ENCODE measurements at regions not wholly inside any gene's neighbourhood (a gene's known extent, or its start where the extent isn't known, plus 50 kb on each side); places are given as distances from the start of the nearest gene placed in this dataset.

DNA sequence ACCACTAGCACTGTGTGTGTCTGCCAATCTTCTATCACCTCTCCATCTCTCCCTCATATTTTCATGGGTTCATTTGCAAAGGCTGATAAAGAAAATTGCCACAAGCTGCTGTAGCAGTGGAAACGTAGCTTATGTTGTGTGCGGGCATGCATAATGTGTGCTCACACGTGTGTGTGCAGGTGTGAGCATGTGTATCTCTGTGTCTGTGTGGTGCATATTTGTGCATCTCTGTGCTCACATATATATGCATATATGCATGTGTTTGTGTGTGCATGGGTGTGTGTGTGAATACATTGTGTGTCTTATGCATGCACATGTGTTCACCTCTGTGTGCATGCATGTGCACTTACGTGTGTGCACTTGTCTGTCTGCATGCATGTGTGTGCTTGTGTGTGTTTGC lies 181.8 kb upstream of the UBL3 start:
- peaks cover 1% of the 10 kb centered on the region; the same call in 2 of the 3 replicates for H3K4me1 Mint-ChIP-seq
- no peaks in the 10 kb centered on the region; the same call in 2 of the 3 replicates for H3K9me3 Mint-ChIP-seq
- DNase-seq (ENCODE audit: low spot score): no peak
- TF ChIP-seq, protein P1, sequence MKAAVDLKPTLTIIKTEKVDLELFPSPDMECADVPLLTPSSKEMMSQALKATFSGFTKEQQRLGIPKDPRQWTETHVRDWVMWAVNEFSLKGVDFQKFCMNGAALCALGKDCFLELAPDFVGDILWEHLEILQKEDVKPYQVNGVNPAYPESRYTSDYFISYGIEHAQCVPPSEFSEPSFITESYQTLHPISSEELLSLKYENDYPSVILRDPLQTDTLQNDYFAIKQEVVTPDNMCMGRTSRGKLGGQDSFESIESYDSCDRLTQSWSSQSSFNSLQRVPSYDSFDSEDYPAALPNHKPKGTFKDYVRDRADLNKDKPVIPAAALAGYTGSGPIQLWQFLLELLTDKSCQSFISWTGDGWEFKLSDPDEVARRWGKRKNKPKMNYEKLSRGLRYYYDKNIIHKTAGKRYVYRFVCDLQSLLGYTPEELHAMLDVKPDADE (IDR thresholded peaks at IDR 0.05): no peak
- TF ChIP-seq, protein P2, sequence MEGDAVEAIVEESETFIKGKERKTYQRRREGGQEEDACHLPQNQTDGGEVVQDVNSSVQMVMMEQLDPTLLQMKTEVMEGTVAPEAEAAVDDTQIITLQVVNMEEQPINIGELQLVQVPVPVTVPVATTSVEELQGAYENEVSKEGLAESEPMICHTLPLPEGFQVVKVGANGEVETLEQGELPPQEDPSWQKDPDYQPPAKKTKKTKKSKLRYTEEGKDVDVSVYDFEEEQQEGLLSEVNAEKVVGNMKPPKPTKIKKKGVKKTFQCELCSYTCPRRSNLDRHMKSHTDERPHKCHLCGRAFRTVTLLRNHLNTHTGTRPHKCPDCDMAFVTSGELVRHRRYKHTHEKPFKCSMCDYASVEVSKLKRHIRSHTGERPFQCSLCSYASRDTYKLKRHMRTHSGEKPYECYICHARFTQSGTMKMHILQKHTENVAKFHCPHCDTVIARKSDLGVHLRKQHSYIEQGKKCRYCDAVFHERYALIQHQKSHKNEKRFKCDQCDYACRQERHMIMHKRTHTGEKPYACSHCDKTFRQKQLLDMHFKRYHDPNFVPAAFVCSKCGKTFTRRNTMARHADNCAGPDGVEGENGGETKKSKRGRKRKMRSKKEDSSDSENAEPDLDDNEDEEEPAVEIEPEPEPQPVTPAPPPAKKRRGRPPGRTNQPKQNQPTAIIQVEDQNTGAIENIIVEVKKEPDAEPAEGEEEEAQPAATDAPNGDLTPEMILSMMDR (conservative IDR thresholded peaks at IDR 0.05; ENCODE audit: low read depth in 2 of 2): no peak
- TF ChIP-seq CREB1 (CRISPR knock-in tag; IDR thresholded peaks at IDR 0.05; ENCODE audit: low read depth) (no peak), ZNF331 (CRISPR knock-in tag; IDR thresholded peaks at IDR 0.05; ENCODE audit: low read depth) (no peak), POLR2AphosphoS5 (IDR thresholded peaks at IDR 0.05; ENCODE audit: low read depth) (no peak), NANOG (IDR thresholded peaks at IDR 0.05; ENCODE audit: borderline replicate concordance) (no peak), EZH2 (IDR thresholded peaks at IDR 0.05; ENCODE audit: low read depth, unreplicated experiment) (no peak), ZNF114 (CRISPR knock-in tag; IDR thresholded peaks at IDR 0.05) (no peak), ZNF462 (CRISPR knock-in tag; IDR thresholded peaks at IDR 0.05) (no peak), EZH2phosphoT487 (IDR thresholded peaks at IDR 0.05; ENCODE audit: unreplicated experiment) (no peak), STAT1 (IDR thresholded peaks at IDR 0.05; ENCODE audit: unreplicated experiment) (no peak), JUNB (IDR thresholded peaks at IDR 0.05; ENCODE audit: unreplicated experiment) (no peak)
- TF ChIP-seq, protein P3, sequence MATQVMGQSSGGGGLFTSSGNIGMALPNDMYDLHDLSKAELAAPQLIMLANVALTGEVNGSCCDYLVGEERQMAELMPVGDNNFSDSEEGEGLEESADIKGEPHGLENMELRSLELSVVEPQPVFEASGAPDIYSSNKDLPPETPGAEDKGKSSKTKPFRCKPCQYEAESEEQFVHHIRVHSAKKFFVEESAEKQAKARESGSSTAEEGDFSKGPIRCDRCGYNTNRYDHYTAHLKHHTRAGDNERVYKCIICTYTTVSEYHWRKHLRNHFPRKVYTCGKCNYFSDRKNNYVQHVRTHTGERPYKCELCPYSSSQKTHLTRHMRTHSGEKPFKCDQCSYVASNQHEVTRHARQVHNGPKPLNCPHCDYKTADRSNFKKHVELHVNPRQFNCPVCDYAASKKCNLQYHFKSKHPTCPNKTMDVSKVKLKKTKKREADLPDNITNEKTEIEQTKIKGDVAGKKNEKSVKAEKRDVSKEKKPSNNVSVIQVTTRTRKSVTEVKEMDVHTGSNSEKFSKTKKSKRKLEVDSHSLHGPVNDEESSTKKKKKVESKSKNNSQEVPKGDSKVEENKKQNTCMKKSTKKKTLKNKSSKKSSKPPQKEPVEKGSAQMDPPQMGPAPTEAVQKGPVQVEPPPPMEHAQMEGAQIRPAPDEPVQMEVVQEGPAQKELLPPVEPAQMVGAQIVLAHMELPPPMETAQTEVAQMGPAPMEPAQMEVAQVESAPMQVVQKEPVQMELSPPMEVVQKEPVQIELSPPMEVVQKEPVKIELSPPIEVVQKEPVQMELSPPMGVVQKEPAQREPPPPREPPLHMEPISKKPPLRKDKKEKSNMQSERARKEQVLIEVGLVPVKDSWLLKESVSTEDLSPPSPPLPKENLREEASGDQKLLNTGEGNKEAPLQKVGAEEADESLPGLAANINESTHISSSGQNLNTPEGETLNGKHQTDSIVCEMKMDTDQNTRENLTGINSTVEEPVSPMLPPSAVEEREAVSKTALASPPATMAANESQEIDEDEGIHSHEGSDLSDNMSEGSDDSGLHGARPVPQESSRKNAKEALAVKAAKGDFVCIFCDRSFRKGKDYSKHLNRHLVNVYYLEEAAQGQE (IDR thresholded peaks at IDR 0.05; ENCODE audit: unreplicated experiment): no peak
- H3K36me3 Mint-ChIP-seq (ENCODE audit: low read depth): no peaks in the 10 kb centered on the region
- H3K27me3 Mint-ChIP-seq (ENCODE audit: insufficient read depth, low read depth, poor library complexity): no peaks in the 10 kb centered on the region
- no peak overlapping the region for H3K4me2 ChIP-seq
- ATAC-seq: no peak
- no peaks in the 10 kb centered on the region for H3K27me3 ChIP-seq (ENCODE audit: insufficient read depth)
- no peaks in the 10 kb centered on the region for H3K36me3 ChIP-seq (ENCODE audit: insufficient read depth)
- no peaks in the 10 kb centered on the region for H3F3A ChIP-seq (replicated peaks; ENCODE audit: low read depth)
- no peak overlapping the region for H3K27ac Mint-ChIP-seq
- no peaks in the 10 kb centered on the region for H3K9me2 ChIP-seq (ENCODE audit: insufficient read depth)
- H3K4me1 ChIP-seq (ENCODE audit: insufficient read depth): no peaks in the 10 kb centered on the region
- H3K4me3 Mint-ChIP-seq: no peak overlapping the region
- H3K27ac ChIP-seq (ENCODE audit: low read depth): no peak overlapping the region
- H3K79me2 ChIP-seq (replicated peaks; ENCODE audit: insufficient read depth): no peaks in the 10 kb centered on the region
- no peaks in the 10 kb centered on the region for H4K20me1 ChIP-seq (replicated peaks; ENCODE audit: insufficient read depth)
- H3K4me3 ChIP-seq: no peak overlapping the region
- no peak overlapping the region for H2AFZ ChIP-seq

Data from GM23338 (cell line).